Thyroid gland (tissue), 4 donors: ENCODE measurements at regions not wholly inside any gene's neighbourhood (a gene's known extent, or its start where the extent isn't known, plus 50 kb on each side); places are given as distances from the start of the nearest gene placed in this dataset.

ENCODE experiments used
- DNase-seq, 2 donors: peaks; one replicate each; pipeline ENCODE4 v3.0.0-alpha.2; 2019
- H3K27ac ChIP-seq, 3 donors: fragments of 200-600 bp; sonication (generic); 1 replicate in 2 of 3; 2 replicates in 1 of 3; pipeline ENCODE4 v1.5.1; 2016 to 2019; ENCODE audit warnings: mild to moderate bottlenecking in 1 of 3, moderate library complexity in 1 of 3
- H3K27me3 ChIP-seq: fragments of 200-600 bp; sonication (generic); one replicate; pipeline ENCODE4 v1.5.1; 2019
- H3K36me3 ChIP-seq, 2 donors: fragments of 200-600 bp; sonication (generic); one replicate each; pipeline ENCODE4 v1.5.1; 2016 to 2019
- H3K4me1 ChIP-seq, 2 donors: fragments of 200-600 bp; sonication (generic); one replicate each; pipeline ENCODE4 v1.5.1; 2017 to 2019
- H3K4me3 ChIP-seq, 3 donors: fragments of 200-600 bp; sonication (generic); replicated peaks in 1 of 3; 1 replicate in 2 of 3; 2 replicates in 1 of 3; pipeline ENCODE4 v1.5.1; 2016; ENCODE audit warnings: mild to moderate bottlenecking in 1 of 3
- H3K9me3 ChIP-seq: fragments of 200-600 bp; sonication (generic); one replicate; pipeline ENCODE4 v1.5.1; 2017
- POLR2A ChIP-seq, 2 donors: fragments of 450-650 bp; IDR thresholded peaks; one replicate each; pipeline ENCODE4 v1.6.1; 2017; ENCODE audit warnings: antibody characterized with exemption in 2 of 2, mild to moderate bottlenecking in 2 of 2, moderate library complexity in 1 of 2
- WGBS, 2 donors: methylation state at CpG; one replicate each; pipeline ENCODE4 v1.1.5; 2017; 5-methylcytosine and 5-hydroxymethylcytosine counted together
- intact Hi-C: fragments of 100-400 bp; cut with DNase I; formaldehyde crosslinking; loops from one replicate; pipeline ENCODE4 v1.15.1; 2023
- TF ChIP-seq, protein P1 (sequence below), 6 experiments: fragments of 200-600 bp in 3 of 6; fragments of 450-650 bp in 3 of 6; sonication (generic) in 3 of 6; IDR thresholded peaks; one replicate each; pipeline ENCODE4 v1.5.1; 2016 to 2019; ENCODE audit warnings: antibody characterized with exemption in 6 of 6, mild to moderate bottlenecking in 2 of 6, inconsistent platforms in 1 of 6, moderate library complexity in 1 of 6

DNA sequence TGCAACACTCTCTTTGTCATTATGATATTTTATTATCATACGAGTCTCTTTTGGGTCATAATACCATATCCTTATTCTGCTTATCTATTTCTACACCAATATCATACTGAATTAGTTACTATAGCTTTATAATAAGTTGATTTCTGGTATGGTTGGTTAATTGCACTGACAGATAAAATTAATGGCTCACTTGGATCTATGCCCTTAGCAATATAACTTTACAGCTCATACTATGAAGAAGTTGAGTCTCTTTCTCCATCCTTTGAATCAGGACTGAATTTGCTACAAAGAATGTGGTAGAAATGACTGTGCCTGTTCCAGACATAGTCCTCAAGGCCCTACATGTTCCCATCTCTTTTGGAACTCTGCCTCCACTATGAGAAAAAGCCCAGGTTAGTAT, 139.7 kb upstream of the DYRK2 start:
- Histone ChIP-seq H3K4me1 (peaks cover 0 to 3% of the 10 kb centered on the region in 2 donors), H3K27me3 (no peaks in the 10 kb centered on the region), H3K27ac (no peak overlapping the region), H3K4me3 (no peak overlapping the region), H3K9me3 (no peaks in the 10 kb centered on the region), H3K36me3 (no peaks in the 10 kb centered on the region)
- 97 to 98% methylated on average over 1 of the region's 1 CpG for WGBS, 2 donors
- TF ChIP-seq POLR2A (IDR thresholded peaks at IDR 0.05), result no peak
- TF ChIP-seq, protein P1, sequence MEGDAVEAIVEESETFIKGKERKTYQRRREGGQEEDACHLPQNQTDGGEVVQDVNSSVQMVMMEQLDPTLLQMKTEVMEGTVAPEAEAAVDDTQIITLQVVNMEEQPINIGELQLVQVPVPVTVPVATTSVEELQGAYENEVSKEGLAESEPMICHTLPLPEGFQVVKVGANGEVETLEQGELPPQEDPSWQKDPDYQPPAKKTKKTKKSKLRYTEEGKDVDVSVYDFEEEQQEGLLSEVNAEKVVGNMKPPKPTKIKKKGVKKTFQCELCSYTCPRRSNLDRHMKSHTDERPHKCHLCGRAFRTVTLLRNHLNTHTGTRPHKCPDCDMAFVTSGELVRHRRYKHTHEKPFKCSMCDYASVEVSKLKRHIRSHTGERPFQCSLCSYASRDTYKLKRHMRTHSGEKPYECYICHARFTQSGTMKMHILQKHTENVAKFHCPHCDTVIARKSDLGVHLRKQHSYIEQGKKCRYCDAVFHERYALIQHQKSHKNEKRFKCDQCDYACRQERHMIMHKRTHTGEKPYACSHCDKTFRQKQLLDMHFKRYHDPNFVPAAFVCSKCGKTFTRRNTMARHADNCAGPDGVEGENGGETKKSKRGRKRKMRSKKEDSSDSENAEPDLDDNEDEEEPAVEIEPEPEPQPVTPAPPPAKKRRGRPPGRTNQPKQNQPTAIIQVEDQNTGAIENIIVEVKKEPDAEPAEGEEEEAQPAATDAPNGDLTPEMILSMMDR (IDR thresholded peaks at IDR 0.05), result no peak
- no peak for DNase-seq
- intact Hi-C loops, result no loop called here

DNA sequence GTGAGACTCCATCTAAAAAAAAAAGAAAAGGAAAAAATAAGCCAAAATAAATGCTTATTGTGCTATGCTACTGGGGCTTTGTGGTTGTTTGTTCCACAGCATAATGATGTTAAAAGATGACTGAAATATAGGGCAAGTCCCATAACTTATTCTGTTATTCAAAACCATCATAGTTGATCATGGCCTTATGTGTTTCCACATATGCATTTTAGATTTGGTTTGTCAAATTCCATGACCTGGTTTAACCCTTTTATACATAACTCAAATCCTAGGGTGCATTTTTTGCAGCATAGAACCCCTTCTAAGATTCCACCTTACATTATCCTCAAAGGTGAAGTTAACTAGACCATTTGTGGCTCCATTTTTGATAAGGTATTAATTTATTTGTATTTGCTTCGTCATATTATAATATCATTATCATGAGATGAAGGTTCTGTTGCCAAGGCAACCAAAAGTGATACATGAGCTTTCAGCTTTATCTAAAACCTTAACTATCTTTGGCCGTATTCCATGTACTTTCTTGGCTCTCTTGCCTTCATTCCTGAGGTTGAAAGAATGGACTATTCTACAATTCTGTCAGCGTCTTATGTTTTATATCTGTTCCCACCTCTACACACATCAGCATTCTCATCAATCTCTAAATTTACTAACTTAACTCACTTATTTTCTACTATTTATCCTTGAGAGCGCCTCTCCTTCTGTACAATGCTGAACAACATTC, 138.7 kb upstream of the DYRK2 start:
- Histone ChIP-seq H3K4me3 (no peak overlapping the region), H3K9me3 (no peaks in the 10 kb centered on the region), H3K36me3 (no peaks in the 10 kb centered on the region), H3K27me3 (no peaks in the 10 kb centered on the region), H3K4me1 (peaks cover 0 to 3% of the 10 kb centered on the region in 2 donors), H3K27ac (no peak overlapping the region)
- TF ChIP-seq, protein P1 (IDR thresholded peaks at IDR 0.05), result no peak
- no peak for TF ChIP-seq POLR2A (IDR thresholded peaks at IDR 0.05)
- intact Hi-C loops, result no loop called here
- no peak for DNase-seq
- 82% methylated on average over 4 of the region's 4 CpGs for WGBS, 2 donors

DNA sequence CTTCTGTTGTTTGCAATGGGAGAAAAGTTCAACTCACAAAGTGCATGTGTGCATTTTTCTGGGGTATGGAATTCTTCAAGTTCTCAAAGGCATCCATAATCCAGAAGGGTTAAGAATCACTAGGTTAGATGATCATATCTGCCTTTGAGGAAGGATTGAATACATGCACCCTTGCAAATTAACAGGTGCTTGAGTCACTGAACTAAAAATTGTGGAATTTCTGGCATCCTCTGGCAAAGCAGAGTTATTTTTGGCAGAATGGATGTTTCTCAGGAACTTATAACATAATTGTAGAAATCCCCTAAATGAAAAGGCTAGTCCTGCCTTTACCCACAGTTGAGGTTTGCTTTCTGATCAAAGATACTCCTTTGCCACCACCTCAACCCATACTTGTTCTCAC, 136.5 kb upstream of the DYRK2 start:
- no peak for TF ChIP-seq POLR2A (IDR thresholded peaks at IDR 0.05)
- TF ChIP-seq, protein P1 (IDR thresholded peaks at IDR 0.05), result no peak
- DNase-seq, result no peak
- H3K9me3 ChIP-seq, result no peaks in the 10 kb centered on the region
- no peaks in the 10 kb centered on the region for H3K36me3 ChIP-seq
- intact Hi-C loops, result no loop called here
- no peaks in the 10 kb centered on the region for H3K27me3 ChIP-seq
- H3K27ac ChIP-seq, result no peak overlapping the region
- no peak overlapping the region for H3K4me3 ChIP-seq
- H3K4me1 ChIP-seq, result peaks cover 2 to 3% of the 10 kb centered on the region in 2 donors

DNA sequence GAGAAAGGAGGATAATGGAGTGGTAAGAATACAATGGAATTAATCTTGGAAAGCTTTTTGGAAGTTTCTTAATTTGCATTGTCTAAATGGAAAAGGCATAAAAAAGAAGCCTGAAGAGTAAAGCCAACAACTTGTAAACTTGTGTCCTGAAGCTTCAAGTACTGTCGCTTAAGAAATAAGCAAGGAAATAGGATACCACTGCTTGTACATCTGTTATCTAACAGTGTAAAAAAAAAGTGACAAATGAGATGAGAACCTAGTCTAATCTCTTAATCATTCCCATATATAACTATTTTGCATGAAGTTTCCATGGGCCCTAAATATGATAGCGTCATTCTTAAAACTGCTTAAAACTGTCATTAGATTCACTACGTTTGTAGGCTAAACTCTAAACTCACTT, 134.0 kb upstream of the DYRK2 start:
- 88 to 93% methylated on average over 3 of the region's 3 CpGs for whole genome bisulfite sequencing, 2 donors
- Histone ChIP-seq H3K4me3 (no peak overlapping the region), H3K27ac (no peak overlapping the region), H3K36me3 (no peaks in the 10 kb centered on the region), H3K9me3 (no peaks in the 10 kb centered on the region), H3K27me3 (no peaks in the 10 kb centered on the region), H3K4me1 (peaks cover 3 to 6% of the 10 kb centered on the region in 2 donors)
- TF ChIP-seq, protein P1 (IDR thresholded peaks at IDR 0.05), result no peak
- TF ChIP-seq POLR2A (IDR thresholded peaks at IDR 0.05), result no peak
- intact Hi-C loops, result no loop called here
- no peak for DNase-seq

DNA sequence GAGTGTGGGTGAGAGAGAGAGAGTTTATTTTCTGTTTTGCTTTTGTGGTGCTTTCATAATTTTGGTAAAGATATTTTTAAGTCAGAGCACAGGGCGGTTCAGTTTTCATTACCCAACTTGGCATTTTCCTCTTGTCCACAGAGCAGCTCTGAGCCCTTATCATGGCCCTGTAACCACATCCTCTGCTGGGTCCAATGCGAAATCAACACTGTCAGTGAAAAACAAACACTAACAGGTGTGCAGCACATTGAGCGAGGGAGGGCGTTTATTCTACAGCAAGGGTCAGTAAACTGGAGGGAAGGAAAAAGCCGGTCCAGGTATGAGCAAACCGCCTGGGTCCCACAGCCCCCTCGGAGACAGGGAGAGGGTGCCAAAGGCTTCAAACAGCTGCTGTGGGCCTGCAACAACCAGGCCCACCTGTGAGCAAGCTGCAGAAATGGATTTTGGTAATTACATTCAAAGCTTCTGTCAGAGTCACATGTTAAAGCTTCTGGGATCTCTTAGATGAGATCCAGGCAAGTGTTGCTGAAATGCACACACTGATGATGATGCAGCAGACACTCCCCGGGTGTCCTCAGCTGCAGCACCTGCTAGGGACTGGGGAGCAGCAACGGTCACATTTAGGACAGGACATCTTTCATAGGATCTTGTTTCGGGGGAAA, 132.7 kb upstream of the DYRK2 start:
- Histone ChIP-seq H3K9me3 (no peaks in the 10 kb centered on the region), H3K27me3 (no peaks in the 10 kb centered on the region), H3K27ac (no peak overlapping the region), H3K4me1 (peaks cover 3 to 6% of the 10 kb centered on the region in 2 donors), H3K4me3 (no peak overlapping the region), H3K36me3 (no peaks in the 10 kb centered on the region)
- TF ChIP-seq, protein P1 (IDR thresholded peaks at IDR 0.05), result no peak
- no peak for TF ChIP-seq POLR2A (IDR thresholded peaks at IDR 0.05)
- 74 to 82% methylated on average over 10 of the region's 10 CpGs for WGBS, 2 donors
- no peak for DNase-seq
- intact Hi-C loops, result no loop called here
